ENCODE measurements at regions not wholly inside any gene's neighbourhood (a gene's known extent, or its start where the extent isn't known, plus 50 kb on each side); places are given as distances from the start of the nearest gene placed in this dataset.
A peak's percentile ranks its signal among the peaks of the same experiment; 100 is the strongest.

- WGBS (ENCODE audit: missing lambda C conversion rate), result 24% methylated on average over 1 of the region's 1 CpG
- ATAC-seq (peak in 1 of 2 experiments; percentile 77; a peak in 3 of 6 replicates), DNase-seq (ENCODE audit: low read depth in 1 of 2, low spot score in 1 of 2) (peak; percentile 37 to 55), FAIRE-seq (no peak)
- Histone ChIP-seq H3K9me3 (no peaks in the 10 kb centered on the region), H3K4me1 (no peaks in the 10 kb centered on the region; the same call in 2 of the 3 replicates), H3K27ac (no peak overlapping the region), H3K4me3 (no peak overlapping the region), H3K4me2 (no peak overlapping the region)
- TF ChIP-seq CTCF (IDR thresholded peaks at IDR 0.05) (peak; percentile 24; the same call in 1 of the 3 replicates), RARB (CRISPR knock-in tag; IDR thresholded peaks at IDR 0.05) (no peak), RAD21 (conservative IDR thresholded peaks at IDR 0.05 in 1 of 2, IDR thresholded peaks at IDR 0.05 in 1 of 2) (peak in 1 of 2 experiments; percentile 22; a peak in 1 of 5 replicates)
- ChIA-PET POLR2A (no interaction called here), CTCF (interaction anchor here (0.7 to 1.3 kb wide), 7 partner anchors 8 to 814 kb away, joined by 3 to 7 read pairs (median 4); no protein-coding TSS in a partner anchor)
Observed at GRCh38 chr12:115895247-115895646, 382.2 kb downstream of the MED13L start.

- no peak overlapping the region for H3K27ac ChIP-seq
- FAIRE-seq (no peak), ATAC-seq (no peak), DNase-seq (ENCODE audit: low read depth in 1 of 2, low spot score in 1 of 2) (no peak)
- CTCF ChIA-PET, result interaction anchor here (0.6 to 1.5 kb wide), 4 partner anchors 22 to 71 kb away, joined by 3 to 5 read pairs (median 3); no protein-coding TSS in a partner anchor
- H3K4me1 ChIP-seq, result no peaks in the 10 kb centered on the region
- no peak for TF ChIP-seq ZNF302 (CRISPR knock-in tag; IDR thresholded peaks at IDR 0.05)
- TF ChIP-seq USF2 (IDR thresholded peaks at IDR 0.05), result no peak
- TF ChIP-seq CTCF (IDR thresholded peaks at IDR 0.05), result no peak
- TF ChIP-seq HOXB5 (CRISPR knock-in tag; IDR thresholded peaks at IDR 0.05), result no peak
- TF ChIP-seq ZFP36 (IDR thresholded peaks at IDR 0.05; ENCODE audit: borderline replicate concordance, partially characterized antibody), result no peak
- no peak for TF ChIP-seq TP53 (CRISPR knock-in tag; IDR thresholded peaks at IDR 0.05)
- no peak for TF ChIP-seq POLR2A (IDR thresholded peaks at IDR 0.05; ENCODE audit: low read length)
- no peak for TF ChIP-seq BHLHE40 (IDR thresholded peaks at IDR 0.05; ENCODE audit: low read depth, low read length)
- TF ChIP-seq HOXA7 (CRISPR knock-in tag; IDR thresholded peaks at IDR 0.05), result no peak
- H3K4me2 ChIP-seq, result no peak overlapping the region
- H3K9me3 ChIP-seq, result no peaks in the 10 kb centered on the region
- H3K4me3 ChIP-seq, result no peak overlapping the region
- WGBS (ENCODE audit: missing lambda C conversion rate), result 42% methylated on average over 6 of the region's 6 CpGs
- POLR2A ChIA-PET, result no interaction called here
Observed at GRCh38 chr12:115891556-115892164, 385.8 kb downstream of the MED13L start.

- H3K9me3 ChIP-seq, result peaks cover 5% of the 10 kb centered on the region; the same call in 1 of the 3 replicates
- ChIA-PET POLR2A (no interaction called here), CTCF (interaction anchor here (1.1 to 2.4 kb wide), 5 partner anchors 9 to 70 kb away, joined by 3 to 9 read pairs (median 3); no protein-coding TSS in a partner anchor)
- no peak overlapping the region for H3K4me2 ChIP-seq
- no peak for DNase-seq (ENCODE audit: low read depth in 1 of 2, low spot score in 1 of 2)
- no peak for ATAC-seq
- no peak overlapping the region for H3K27ac ChIP-seq
- no peaks in the 10 kb centered on the region for H3K4me1 ChIP-seq
- WGBS (ENCODE audit: missing lambda C conversion rate), result 81% methylated on average over 4 of the region's 4 CpGs
- no peak overlapping the region for H3K4me3 ChIP-seq
- no peak for FAIRE-seq
- TF ChIP-seq MAFK (IDR thresholded peaks at IDR 0.05; ENCODE audit: partially characterized antibody) (no peak), JUNB (IDR thresholded peaks at IDR 0.05) (no peak), ZSCAN20 (CRISPR knock-in tag; IDR thresholded peaks at IDR 0.05) (no peak), BCL3 (IDR thresholded peaks at IDR 0.05) (no peak), SMC3 (IDR thresholded peaks at IDR 0.05) (no peak), EHF (CRISPR knock-in tag; IDR thresholded peaks at IDR 0.05) (no peak), POLR2AphosphoS2 (conservative IDR thresholded peaks at IDR 0.05; ENCODE audit: low read length) (no peak), TP53 (CRISPR knock-in tag; IDR thresholded peaks at IDR 0.05) (no peak), HDAC2 (IDR thresholded peaks at IDR 0.05) (no peak), JUN (IDR thresholded peaks at IDR 0.05) (no peak), HOXB13 (CRISPR knock-in tag; IDR thresholded peaks at IDR 0.05; ENCODE audit: low read depth) (no peak), ELK1 (IDR thresholded peaks at IDR 0.05; ENCODE audit: low read depth, low read length) (no peak), EP300 (IDR thresholded peaks at IDR 0.05) (no peak), KDM1A (IDR thresholded peaks at IDR 0.05; ENCODE audit: low read depth) (no peak), CBX2 (IDR thresholded peaks at IDR 0.05; ENCODE audit: borderline replicate concordance, low read depth) (no peak), MYC (IDR thresholded peaks at IDR 0.05; ENCODE audit: borderline replicate concordance, low read length) (no peak), HEYL (CRISPR knock-in tag; IDR thresholded peaks at IDR 0.05) (no peak), HES2 (IDR thresholded peaks at IDR 0.05) (no peak)
Observed at GRCh38 chr12:115886666-115887065, 390.8 kb downstream of the MED13L start.

All from A549 (cell line).